SU-DHL-6 (cell line): ENCODE measurements at regions not wholly inside any gene's neighbourhood (a gene's known extent, or its start where the extent isn't known, plus 50 kb on each side); places are given as distances from the start of the nearest gene placed in this dataset.
"Not testable (repeated sequence)": the region's sequence is repeated elsewhere in the genome, so short reads cannot be mapped to it uniquely, and the experiment has no call there.

Experiments used
- H2AFZ ChIP-seq: fragments of 200-600 bp; sonication (generic); 2 replicates; pipeline ENCODE4 v1.6.1; 2014; ENCODE audit warnings: low read depth, mild to moderate bottlenecking, moderate library complexity, mixed read lengths, antibody characterized with exemption, low read length; ENCODE audit not compliant: severe bottlenecking
- H3F3A ChIP-seq: fragments of 200-600 bp; shearing (Covaris generic); 2 replicates; pipeline ENCODE4 v1.6.0; 2016; ENCODE audit warnings: antibody characterized with exemption, mild to moderate bottlenecking; ENCODE audit not compliant: insufficient read depth
- H3K27ac ChIP-seq: fragments of 200-600 bp; sonication (generic); 2 replicates; pipeline ENCODE4 v1.5.1; 2016; ENCODE audit warnings: low read depth, mild to moderate bottlenecking, low read length, moderate library complexity, mixed read lengths
- H3K27me3 ChIP-seq: fragments of 200-600 bp; sonication (generic), shearing (Covaris generic); 2 replicates; pipeline ENCODE4 v1.6.0; 2014; ENCODE audit warnings: mild to moderate bottlenecking, low read length
- H3K36me3 ChIP-seq: fragments of 200-600 bp; sonication (generic); 2 replicates; pipeline ENCODE4 v1.6.1; 2014; ENCODE audit warnings: mild to moderate bottlenecking, low read length, mixed read lengths
- H3K4me2 ChIP-seq: fragments of 300-600, 200-600 bp; shearing (Covaris generic), sonication (generic); 2 replicates; pipeline ENCODE4 v1.6.0; 2014; ENCODE audit warnings: low read length, low read depth, mild to moderate bottlenecking; ENCODE audit not compliant: poor library complexity, severe bottlenecking
- H3K4me3 ChIP-seq: fragments of 200-600 bp; sonication (generic); 2 replicates; pipeline ENCODE4 v1.5.1; 2014; ENCODE audit warnings: antibody characterized with exemption, low read length, mild to moderate bottlenecking, mixed read lengths; ENCODE audit not compliant: insufficient read depth, poor library complexity, severe bottlenecking
- H3K79me2 ChIP-seq: fragments of 200-600 bp; sonication (generic); 2 replicates; pipeline ENCODE4 v1.6.1; 2014; ENCODE audit warnings: mild to moderate bottlenecking, low read length, moderate library complexity; ENCODE audit not compliant: insufficient read depth
- H3K9ac ChIP-seq: fragments of 200-600 bp; sonication (generic); 2 replicates; pipeline ENCODE4 v1.7.0; 2014; ENCODE audit warnings: mild to moderate bottlenecking, low read length
- H3K9me2 ChIP-seq: fragments of 200-600 bp; sonication (generic); replicated peaks from 2 replicates; pipeline ENCODE4 v1.6.1; 2014; ENCODE audit warnings: low read length; ENCODE audit not compliant: insufficient read depth
- H3K9me3 ChIP-seq: fragments of 200-600 bp; sonication (generic); 2 replicates; pipeline ENCODE4 v1.6.1; 2014; ENCODE audit warnings: low read length, mixed read lengths; ENCODE audit not compliant: insufficient read depth
- H4K20me1 ChIP-seq: fragments of 200-600 bp; sonication (generic); 2 replicates; pipeline ENCODE4 v1.6.1; 2014; ENCODE audit warnings: low read depth, mild to moderate bottlenecking, antibody characterized with exemption, low read length, moderate library complexity, mixed read lengths
- EZH2phosphoT487 ChIP-seq: fragments of 200-600 bp; sonication (generic), shearing (Covaris generic); conservative IDR thresholded peaks from 2 replicates; pipeline ENCODE4 v1.6.1; 2018; ENCODE audit warnings: mild to moderate bottlenecking, antibody characterized with exemption, low read length, moderate library complexity, mixed read lengths
- TF ChIP-seq, protein P1 (sequence below): fragments of 200-600 bp; sonication (generic); IDR thresholded peaks from one replicate; pipeline ENCODE4 v1.5.1; 2017; ENCODE audit warnings: antibody characterized with exemption, mild to moderate bottlenecking, low read length, moderate library complexity; ENCODE audit not compliant: insufficient read depth, poor library complexity, severe bottlenecking

DNA sequence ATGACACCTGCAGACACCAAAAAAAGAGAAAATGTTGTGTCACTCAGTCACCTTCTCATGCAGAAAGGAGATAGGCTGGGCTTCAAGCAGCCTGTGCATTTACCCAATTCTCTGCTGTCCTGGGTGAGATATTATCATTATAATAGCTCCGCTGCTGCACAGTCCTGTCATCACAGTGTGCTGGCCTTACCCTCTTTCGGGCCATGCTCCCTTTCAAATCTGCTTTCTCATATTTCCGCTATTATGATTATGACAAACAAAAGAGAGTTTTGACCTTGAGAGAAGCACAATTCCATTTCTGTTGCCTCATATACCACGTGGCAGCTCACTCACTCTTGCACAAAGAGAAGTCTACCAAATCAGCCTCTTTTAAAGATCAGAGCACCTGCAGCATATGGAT lies 1350.1 kb upstream of the ACO1 start:
- Histone ChIP-seq H3K27me3 (no peaks in the 10 kb centered on the region), H3K79me2 (no peaks in the 10 kb centered on the region), H2AFZ (no peak overlapping the region), H3K4me2 (no peak overlapping the region), H3K9ac (no peak overlapping the region), H3K36me3 (no peaks in the 10 kb centered on the region), H3K4me3 (no peak overlapping the region), H4K20me1 (no peaks in the 10 kb centered on the region), H3K9me2 (no peaks in the 10 kb centered on the region), H3K27ac (no peak overlapping the region), H3F3A (no peaks in the 10 kb centered on the region), H3K9me3 (no peaks in the 10 kb centered on the region)
- TF ChIP-seq EZH2phosphoT487 = no peak
- TF ChIP-seq, protein P1, sequence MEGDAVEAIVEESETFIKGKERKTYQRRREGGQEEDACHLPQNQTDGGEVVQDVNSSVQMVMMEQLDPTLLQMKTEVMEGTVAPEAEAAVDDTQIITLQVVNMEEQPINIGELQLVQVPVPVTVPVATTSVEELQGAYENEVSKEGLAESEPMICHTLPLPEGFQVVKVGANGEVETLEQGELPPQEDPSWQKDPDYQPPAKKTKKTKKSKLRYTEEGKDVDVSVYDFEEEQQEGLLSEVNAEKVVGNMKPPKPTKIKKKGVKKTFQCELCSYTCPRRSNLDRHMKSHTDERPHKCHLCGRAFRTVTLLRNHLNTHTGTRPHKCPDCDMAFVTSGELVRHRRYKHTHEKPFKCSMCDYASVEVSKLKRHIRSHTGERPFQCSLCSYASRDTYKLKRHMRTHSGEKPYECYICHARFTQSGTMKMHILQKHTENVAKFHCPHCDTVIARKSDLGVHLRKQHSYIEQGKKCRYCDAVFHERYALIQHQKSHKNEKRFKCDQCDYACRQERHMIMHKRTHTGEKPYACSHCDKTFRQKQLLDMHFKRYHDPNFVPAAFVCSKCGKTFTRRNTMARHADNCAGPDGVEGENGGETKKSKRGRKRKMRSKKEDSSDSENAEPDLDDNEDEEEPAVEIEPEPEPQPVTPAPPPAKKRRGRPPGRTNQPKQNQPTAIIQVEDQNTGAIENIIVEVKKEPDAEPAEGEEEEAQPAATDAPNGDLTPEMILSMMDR = no peak

GRCh38 chr9:31040564-31040963 lies 1343.9 kb upstream of the ACO1 start:
- Histone ChIP-seq H2AFZ (no peak overlapping the region), H3K27ac (no peak overlapping the region), H3K9me3 (no peaks in the 10 kb centered on the region), H3K79me2 (no peaks in the 10 kb centered on the region), H3K27me3 (no peaks in the 10 kb centered on the region), H3K36me3 (no peaks in the 10 kb centered on the region), H3K4me2 (no peak overlapping the region), H4K20me1 (no peaks in the 10 kb centered on the region), H3K9ac (no peak overlapping the region), H3K9me2 (no peaks in the 10 kb centered on the region), H3K4me3 (no peak overlapping the region), H3F3A (no peaks in the 10 kb centered on the region)
- TF ChIP-seq, protein P1 = no peak

DNA sequence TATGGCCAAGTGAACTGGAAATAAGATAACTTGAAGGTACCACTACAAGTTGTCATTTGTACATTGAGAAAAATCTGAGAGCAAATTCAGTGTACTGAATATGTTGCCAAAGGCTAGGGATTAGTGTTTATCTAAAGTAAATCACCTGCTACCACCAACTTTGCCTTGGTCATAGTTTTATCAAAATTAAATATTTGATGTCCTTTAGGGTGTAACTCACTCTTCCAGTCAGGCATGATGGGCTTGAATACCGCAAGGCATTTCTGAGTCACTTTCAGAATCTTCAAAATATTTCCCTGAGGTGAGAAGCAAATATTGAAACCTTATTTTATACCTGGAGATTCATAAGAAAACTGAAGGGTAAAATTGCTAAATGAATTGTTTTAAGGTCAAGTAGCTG lies 1338.6 kb upstream of the ACO1 start:
- H3K79me2 ChIP-seq = no peaks in the 10 kb centered on the region
- H3K36me3 ChIP-seq = no peaks in the 10 kb centered on the region
- no peak overlapping the region for H3K9ac ChIP-seq
- no peaks in the 10 kb centered on the region for H3K9me3 ChIP-seq
- no peaks in the 10 kb centered on the region for H3F3A ChIP-seq
- H2AFZ ChIP-seq = no peak overlapping the region
- no peaks in the 10 kb centered on the region for H3K9me2 ChIP-seq
- H3K4me3 ChIP-seq = no peak overlapping the region
- no peaks in the 10 kb centered on the region for H4K20me1 ChIP-seq
- TF ChIP-seq EZH2phosphoT487 = no peak
- no peak overlapping the region for H3K4me2 ChIP-seq
- no peak overlapping the region for H3K27ac ChIP-seq
- H3K27me3 ChIP-seq = no peaks in the 10 kb centered on the region

DNA sequence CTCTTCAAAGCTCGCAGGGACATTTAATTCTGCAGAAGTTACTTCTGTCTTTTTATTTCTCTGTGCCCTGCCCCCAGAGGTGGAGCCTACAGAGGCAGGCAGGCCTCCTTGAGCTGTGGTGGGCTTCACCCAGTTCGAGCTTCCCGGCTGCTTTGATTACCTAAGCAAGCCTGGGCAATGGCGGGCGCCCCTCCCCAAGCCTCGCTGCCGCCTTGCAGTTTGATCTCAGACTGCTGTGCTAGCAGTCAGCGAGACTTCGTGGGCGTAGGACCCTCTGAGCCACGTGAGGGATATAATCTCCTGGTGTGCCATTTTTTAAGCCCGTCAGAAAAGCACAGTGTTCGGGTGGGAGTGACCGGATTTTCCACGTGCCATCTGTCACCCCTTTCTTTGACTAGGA lies 1322.9 kb upstream of the ACO1 start:
- not testable (repeated sequence) for H3F3A ChIP-seq, H3K9me2 ChIP-seq, H3K79me2 ChIP-seq, H3K9ac ChIP-seq, H2AFZ ChIP-seq, H3K4me3 ChIP-seq, H3K27ac ChIP-seq, H4K20me1 ChIP-seq, H3K4me2 ChIP-seq, H3K36me3 ChIP-seq, H3K9me3 ChIP-seq, H3K27me3 ChIP-seq
